ENCODE measurements at regions not wholly inside any gene's neighbourhood (a gene's known extent, or its start where the extent isn't known, plus 50 kb on each side); places are given as distances from the start of the nearest gene placed in this dataset.

DNA sequence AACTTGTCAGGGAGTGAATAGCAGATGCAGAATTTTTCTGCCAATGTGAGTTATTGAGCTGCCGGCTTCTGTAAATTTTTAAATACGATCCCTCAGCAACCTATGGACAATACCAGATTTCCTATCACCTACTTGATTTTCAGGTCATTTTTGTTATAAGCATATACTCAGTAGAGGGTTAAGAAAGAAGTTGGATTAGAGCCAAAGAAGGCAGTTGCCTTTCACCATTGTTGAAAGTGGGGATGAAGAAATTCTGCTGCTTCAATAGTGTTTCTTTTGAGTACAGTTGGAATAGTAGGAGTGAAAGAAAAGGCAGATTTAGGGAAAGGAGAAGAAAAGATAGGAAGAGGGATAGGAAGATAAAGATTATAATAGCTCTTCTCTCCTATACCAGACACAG, 197.1 kb downstream of the ATP23 start:
- DNase-seq (ENCODE audit: low read depth, low spot score) = no peak

DNA sequence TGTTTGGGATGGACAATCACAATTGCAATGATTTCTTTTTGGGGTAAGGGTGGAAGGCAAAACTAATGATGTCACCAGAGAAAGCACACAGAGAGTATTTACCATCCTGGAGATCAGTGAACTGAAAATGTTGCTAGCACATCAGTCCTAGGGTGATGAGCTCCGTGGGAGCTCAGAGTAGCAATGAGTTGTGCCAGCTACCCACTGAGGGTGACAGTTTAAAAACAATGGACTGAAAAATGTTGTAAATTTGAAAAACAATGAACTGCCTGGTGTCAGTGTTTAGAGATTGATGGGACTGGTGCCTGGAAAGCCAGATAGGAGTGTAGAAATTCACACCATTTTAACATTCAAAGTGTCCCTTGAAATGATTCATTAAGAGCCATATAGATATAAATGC, 198.5 kb downstream of the ATP23 start:
- DNase-seq (ENCODE audit: low read depth, low spot score) = peak; percentile 61
- H3K4me1 ChIP-seq (ENCODE audit: insufficient read depth, insufficient read length) = no peaks in the 10 kb centered on the region
- H3K36me3 ChIP-seq (ENCODE audit: insufficient read depth, insufficient read length, low read length) = no peaks in the 10 kb centered on the region
- TF ChIP-seq SUZ12 (IDR thresholded peaks at IDR 0.05; ENCODE audit: extremely low read depth, insufficient read depth, insufficient read length) (no peak), ZNF274 (IDR thresholded peaks at IDR 0.05; ENCODE audit: low read depth, low read length) (no peak), YY1 (IDR thresholded peaks at IDR 0.05; ENCODE audit: insufficient read depth, insufficient read length) (no peak)
- no peaks in the 10 kb centered on the region for H3K9me3 ChIP-seq (ENCODE audit: insufficient read depth, low read length)
- H3K9ac ChIP-seq (ENCODE audit: insufficient read length, low read depth) = no peak overlapping the region
- no peak overlapping the region for H3K4me3 ChIP-seq (ENCODE audit: insufficient read length, low read depth)
- no peaks in the 10 kb centered on the region for H3K27me3 ChIP-seq (ENCODE audit: insufficient read depth, insufficient read length)

More for the DNA sequence above, 197.1 kb downstream of the ATP23 start:
- H3K27me3 ChIP-seq (ENCODE audit: insufficient read depth, insufficient read length) = no peaks in the 10 kb centered on the region
- H3K4me1 ChIP-seq (ENCODE audit: insufficient read depth, insufficient read length) = no peaks in the 10 kb centered on the region
- no peak for TF ChIP-seq SUZ12 (IDR thresholded peaks at IDR 0.05; ENCODE audit: extremely low read depth, insufficient read depth, insufficient read length)
- no peak for TF ChIP-seq YY1 (IDR thresholded peaks at IDR 0.05; ENCODE audit: insufficient read depth, insufficient read length)
- TF ChIP-seq ZNF274 (IDR thresholded peaks at IDR 0.05; ENCODE audit: low read depth, low read length) = no peak
- no peaks in the 10 kb centered on the region for H3K9me3 ChIP-seq (ENCODE audit: insufficient read depth, low read length)
- H3K36me3 ChIP-seq (ENCODE audit: insufficient read depth, insufficient read length, low read length) = no peaks in the 10 kb centered on the region
- no peak overlapping the region for H3K9ac ChIP-seq (ENCODE audit: insufficient read length, low read depth)
- no peak overlapping the region for H3K4me3 ChIP-seq (ENCODE audit: insufficient read length, low read depth)

- no peak overlapping the region for H3K4me3 ChIP-seq (ENCODE audit: insufficient read length, low read depth)
- no peak overlapping the region for H3K9ac ChIP-seq (ENCODE audit: insufficient read length, low read depth)
- H3K9me3 ChIP-seq (ENCODE audit: insufficient read depth, low read length) = no peaks in the 10 kb centered on the region
- no peak for DNase-seq (ENCODE audit: low read depth, low spot score)
- no peaks in the 10 kb centered on the region for H3K27me3 ChIP-seq (ENCODE audit: insufficient read depth, insufficient read length)
- no peak for TF ChIP-seq SUZ12 (IDR thresholded peaks at IDR 0.05; ENCODE audit: extremely low read depth, insufficient read depth, insufficient read length)
- no peak for TF ChIP-seq YY1 (IDR thresholded peaks at IDR 0.05; ENCODE audit: insufficient read depth, insufficient read length)
- TF ChIP-seq ZNF274 (IDR thresholded peaks at IDR 0.05; ENCODE audit: low read depth, low read length) = no peak
- H3K4me1 ChIP-seq (ENCODE audit: insufficient read depth, insufficient read length) = no peaks in the 10 kb centered on the region
- H3K36me3 ChIP-seq (ENCODE audit: insufficient read depth, insufficient read length, low read length) = no peaks in the 10 kb centered on the region
Observed at GRCh38 chr12:58140395-58140794, 199.0 kb downstream of the ATP23 start.

GRCh38 chr12:58142991-58143390, 201.6 kb downstream of the ATP23 start:
- no peaks in the 10 kb centered on the region for H3K27me3 ChIP-seq (ENCODE audit: insufficient read depth, insufficient read length)
- H3K4me3 ChIP-seq (ENCODE audit: insufficient read length, low read depth) = no peak overlapping the region
- H3K9ac ChIP-seq (ENCODE audit: insufficient read length, low read depth) = no peak overlapping the region
- no peaks in the 10 kb centered on the region for H3K4me1 ChIP-seq (ENCODE audit: insufficient read depth, insufficient read length)
- no peaks in the 10 kb centered on the region for H3K36me3 ChIP-seq (ENCODE audit: insufficient read depth, insufficient read length, low read length)
- no peaks in the 10 kb centered on the region for H3K9me3 ChIP-seq (ENCODE audit: insufficient read depth, low read length)
- no peak for TF ChIP-seq YY1 (IDR thresholded peaks at IDR 0.05; ENCODE audit: insufficient read depth, insufficient read length)
- no peak for TF ChIP-seq SUZ12 (IDR thresholded peaks at IDR 0.05; ENCODE audit: extremely low read depth, insufficient read depth, insufficient read length)
- no peak for TF ChIP-seq ZNF274 (IDR thresholded peaks at IDR 0.05; ENCODE audit: low read depth, low read length)
- no peak for DNase-seq (ENCODE audit: low read depth, low spot score)

DNA sequence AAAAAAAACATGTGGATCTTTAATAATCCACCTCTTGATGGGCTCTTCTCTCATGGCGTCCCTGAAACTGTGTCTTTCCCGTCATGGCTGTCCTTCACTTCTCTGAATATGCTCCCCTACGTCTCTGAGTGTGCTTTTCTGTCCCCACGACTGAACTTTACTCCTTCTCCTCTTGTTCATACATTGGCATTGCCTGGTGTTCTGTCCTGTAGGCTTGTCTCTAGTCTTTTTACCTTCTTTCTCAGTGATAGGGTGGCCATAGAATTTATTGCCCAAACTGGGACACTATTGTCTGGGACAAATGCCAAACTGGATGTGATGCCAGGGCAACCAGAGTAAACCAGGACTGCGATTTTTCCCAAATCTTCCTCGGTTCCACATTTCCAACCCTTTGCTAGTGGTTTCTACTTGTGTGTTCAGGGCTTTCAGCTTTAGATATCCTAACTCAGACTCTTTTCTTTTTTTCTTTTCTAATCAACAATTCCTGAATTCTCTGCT, 202.2 kb downstream of the ATP23 start:
- Histone ChIP-seq H3K9me3 (ENCODE audit: insufficient read depth, low read length) (no peaks in the 10 kb centered on the region), H3K36me3 (ENCODE audit: insufficient read depth, insufficient read length, low read length) (no peaks in the 10 kb centered on the region), H3K4me1 (ENCODE audit: insufficient read depth, insufficient read length) (no peaks in the 10 kb centered on the region), H3K27me3 (ENCODE audit: insufficient read depth, insufficient read length) (no peaks in the 10 kb centered on the region), H3K4me3 (ENCODE audit: insufficient read length, low read depth) (no peak overlapping the region), H3K9ac (ENCODE audit: insufficient read length, low read depth) (no peak overlapping the region)
- TF ChIP-seq SUZ12 (IDR thresholded peaks at IDR 0.05; ENCODE audit: extremely low read depth, insufficient read depth, insufficient read length) = no peak
- no peak for TF ChIP-seq YY1 (IDR thresholded peaks at IDR 0.05; ENCODE audit: insufficient read depth, insufficient read length)
- no peak for TF ChIP-seq ZNF274 (IDR thresholded peaks at IDR 0.05; ENCODE audit: low read depth, low read length)
- no peak for DNase-seq (ENCODE audit: low read depth, low spot score)

- no peaks in the 10 kb centered on the region for H3K36me3 ChIP-seq (ENCODE audit: insufficient read depth, insufficient read length, low read length)
- no peak for DNase-seq (ENCODE audit: low read depth, low spot score)
- no peak overlapping the region for H3K9ac ChIP-seq (ENCODE audit: insufficient read length, low read depth)
- no peaks in the 10 kb centered on the region for H3K27me3 ChIP-seq (ENCODE audit: insufficient read depth, insufficient read length)
- TF ChIP-seq ZNF274 (IDR thresholded peaks at IDR 0.05; ENCODE audit: low read depth, low read length) (no peak), YY1 (IDR thresholded peaks at IDR 0.05; ENCODE audit: insufficient read depth, insufficient read length) (no peak), SUZ12 (IDR thresholded peaks at IDR 0.05; ENCODE audit: extremely low read depth, insufficient read depth, insufficient read length) (no peak)
- H3K4me3 ChIP-seq (ENCODE audit: insufficient read length, low read depth) = no peak overlapping the region
- no peaks in the 10 kb centered on the region for H3K4me1 ChIP-seq (ENCODE audit: insufficient read depth, insufficient read length)
- no peaks in the 10 kb centered on the region for H3K9me3 ChIP-seq (ENCODE audit: insufficient read depth, low read length)
Observed at GRCh38 chr12:58148405-58148804, 207.0 kb downstream of the ATP23 start.

DNA sequence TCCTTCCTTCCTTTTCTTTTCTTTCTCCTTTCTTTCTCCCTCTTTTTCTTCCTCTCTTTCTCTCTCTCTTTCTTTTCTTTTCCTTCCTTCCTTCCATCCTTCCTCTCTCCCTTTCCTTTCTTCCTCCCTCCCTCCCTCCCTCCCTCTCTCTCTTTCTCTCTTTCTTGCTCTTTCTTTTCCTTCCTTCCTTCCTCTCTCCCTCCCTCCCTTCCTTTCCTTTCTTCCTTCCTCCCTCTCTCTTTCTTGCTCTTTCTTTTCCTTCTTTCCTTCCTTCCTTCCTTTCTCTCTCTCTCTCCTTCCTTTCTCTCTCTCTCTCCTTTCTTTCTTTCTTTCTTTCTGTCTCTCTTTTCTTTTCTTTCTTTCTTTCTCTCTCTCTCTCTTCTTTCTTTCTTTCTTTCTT, 207.6 kb downstream of the ATP23 start:
- Histone ChIP-seq H3K9me3 (ENCODE audit: insufficient read depth, low read length) (no peaks in the 10 kb centered on the region), H3K4me3 (ENCODE audit: insufficient read length, low read depth) (no peak overlapping the region), H3K9ac (ENCODE audit: insufficient read length, low read depth) (no peak overlapping the region), H3K4me1 (ENCODE audit: insufficient read depth, insufficient read length) (no peaks in the 10 kb centered on the region), H3K36me3 (ENCODE audit: insufficient read depth, insufficient read length, low read length) (no peaks in the 10 kb centered on the region), H3K27me3 (ENCODE audit: insufficient read depth, insufficient read length) (no peaks in the 10 kb centered on the region)
- TF ChIP-seq SUZ12 (IDR thresholded peaks at IDR 0.05; ENCODE audit: extremely low read depth, insufficient read depth, insufficient read length) = no peak
- no peak for TF ChIP-seq ZNF274 (IDR thresholded peaks at IDR 0.05; ENCODE audit: low read depth, low read length)
- no peak for TF ChIP-seq YY1 (IDR thresholded peaks at IDR 0.05; ENCODE audit: insufficient read depth, insufficient read length)
- no peak for DNase-seq (ENCODE audit: low read depth, low spot score)
